IMR-90 (cell line): ENCODE measurements at regions not wholly inside any gene's neighbourhood (a gene's known extent, or its start where the extent isn't known, plus 50 kb on each side); places are given as distances from the start of the nearest gene placed in this dataset.

ENCODE experiments used
- ATAC-seq: fragments of 200-7000 bp; cut with Tn5 transposase; 2 replicates; pipeline ENCODE4 v1.9.1; 2020; ENCODE audit warnings: low read depth, mild to moderate bottlenecking, moderate library complexity
- BruUV-seq: library from RNA; stranded (reverse); fragments of 400-500 nt; replicated peaks from 2 replicates; lab custom pipeline; 2021; lab: Mats Ljungman, UMichigan
- CTCF ChIA-PET: fragments of 300-600 bp; formaldehyde crosslinking; extraction: SDS; loops from one replicate; lab custom pipeline; 2021; ENCODE audit warnings: antibody characterized with exemption; lab: Yijun Ruan, JAX
- POLR2A ChIA-PET: fragments of 300-600 bp; sonication (Branson Sonifier 250); formaldehyde crosslinking; loops from one replicate; lab custom pipeline; 2022; ENCODE audit warnings: antibody characterized with exemption; ENCODE audit not compliant: unreplicated experiment; lab: Charles Lee
- DNase-seq: peaks from one replicate; pipeline ENCODE4 v3.0.0; 2013
- H2AFZ ChIP-seq: replicated peaks from 2 replicates; pipeline ENCODE3; 2013; ENCODE audit warnings: low read length, mild to moderate bottlenecking; ENCODE audit not compliant: poor library complexity
- H2AK5ac ChIP-seq: 2 replicates; pipeline ENCODE4 v1.6.1; 2013; ENCODE audit warnings: low read depth, low read length, inconsistent platforms
- H2AK9ac ChIP-seq: replicated peaks from 2 replicates; pipeline ENCODE3; 2013; ENCODE audit warnings: mild to moderate bottlenecking, low read depth, low read length, moderate library complexity; ENCODE audit not compliant: poor library complexity
- H2BK120ac ChIP-seq: 2 replicates; pipeline ENCODE4 v1.6.1; 2013; ENCODE audit warnings: low read depth, low read length, inconsistent platforms
- H2BK15ac ChIP-seq: 3 replicates; pipeline ENCODE4 v1.6.1; 2013; ENCODE audit warnings: low read depth, low read length, inconsistent platforms
- H2BK20ac ChIP-seq: 2 replicates; pipeline ENCODE4 v1.6.1; 2013; ENCODE audit warnings: low read depth, mild to moderate bottlenecking, inconsistent platforms, low read length, moderate library complexity
- H2BK5ac ChIP-seq: 2 replicates; pipeline ENCODE4 v1.6.1; 2013; ENCODE audit warnings: mild to moderate bottlenecking, low read depth, low read length, inconsistent platforms; ENCODE audit not compliant: poor library complexity, severe bottlenecking
- H3K14ac ChIP-seq: replicated peaks from 2 replicates; pipeline ENCODE4 v1.6.1; 2013; ENCODE audit warnings: low read depth, low read length, inconsistent platforms
- H3K18ac ChIP-seq: 2 replicates; pipeline ENCODE4 v1.6.1; 2013; ENCODE audit warnings: low read depth, low read length, control low read depth
- H3K23ac ChIP-seq: 2 replicates; pipeline ENCODE4 v1.6.1; 2013; ENCODE audit warnings: low read depth, low read length, inconsistent platforms
- H3K27ac ChIP-seq: 2 replicates; pipeline ENCODE4 v1.5.1; 2013; ENCODE audit warnings: mild to moderate bottlenecking, control low read depth, low read length; ENCODE audit not compliant: insufficient read depth
- H3K27me3 ChIP-seq: 2 replicates; pipeline ENCODE4 v1.6.1; 2013; ENCODE audit warnings: low read length; ENCODE audit not compliant: control insufficient read depth, insufficient read depth
- H3K36me3 ChIP-seq: 2 replicates; pipeline ENCODE4 v1.6.1; 2013; ENCODE audit warnings: low read length, mixed read lengths; ENCODE audit not compliant: control insufficient read depth, insufficient read depth
- H3K4ac ChIP-seq: 2 replicates; pipeline ENCODE4 v1.6.1; 2013; ENCODE audit warnings: low read depth, low read length, inconsistent platforms
- H3K4me1 ChIP-seq: 2 replicates; pipeline ENCODE4 v1.6.1; 2013; ENCODE audit warnings: low read length, mixed read lengths; ENCODE audit not compliant: control insufficient read depth, insufficient read depth
- H3K4me2 ChIP-seq: 2 replicates; pipeline ENCODE4 v1.6.1; 2013; ENCODE audit warnings: low read depth, mild to moderate bottlenecking, control low read depth, low read length, moderate library complexity
- H3K4me3 ChIP-seq: 2 replicates; pipeline ENCODE4 v1.5.1; 2013; ENCODE audit warnings: low read depth, mild to moderate bottlenecking, control low read depth, low read length, moderate library complexity; ENCODE audit not compliant: insufficient read depth
- H3K56ac ChIP-seq: 2 replicates; pipeline ENCODE4 v1.6.1; 2013; ENCODE audit warnings: low read length, inconsistent platforms; ENCODE audit not compliant: insufficient read depth; ENCODE audit errors: extremely low read depth
- H3K79me1 ChIP-seq, 2 experiments: 2 replicates each; pipeline ENCODE4 v1.6.1; 2013; ENCODE audit warnings: low read length in 2 of 2, inconsistent platforms in 1 of 2, low read depth in 1 of 2
- H3K9ac ChIP-seq: 2 replicates; pipeline ENCODE4 v1.6.1; 2013; ENCODE audit warnings: low read depth, low read length, control low read depth
- H3K9me1 ChIP-seq: 2 replicates; pipeline ENCODE4 v1.6.1; 2013; ENCODE audit warnings: low read length, inconsistent platforms; ENCODE audit not compliant: insufficient read depth
- H3K9me3 ChIP-seq: 2 replicates; pipeline ENCODE4 v1.6.1; 2013; ENCODE audit warnings: low read length; ENCODE audit not compliant: control insufficient read depth, insufficient read depth
- H4K20me1 ChIP-seq: 2 replicates; pipeline ENCODE4 v1.6.1; 2013; ENCODE audit warnings: low read length, inconsistent platforms; ENCODE audit not compliant: insufficient read depth
- H4K5ac ChIP-seq: 2 replicates; pipeline ENCODE4 v1.6.1; 2013; ENCODE audit warnings: mild to moderate bottlenecking, low read depth, low read length, control low read depth
- H4K8ac ChIP-seq, 2 experiments: 2 replicates each; pipeline ENCODE4 v1.6.1; 2013; ENCODE audit warnings: low read depth in 2 of 2, low read length in 2 of 2, control low read depth in 1 of 2, inconsistent platforms in 1 of 2
- H4K91ac ChIP-seq: 2 replicates; pipeline ENCODE4 v1.6.1; 2013; ENCODE audit warnings: low read depth, low read length, inconsistent platforms; ENCODE audit not compliant: insufficient read depth
- BHLHE40 ChIP-seq: fragments of 150-350 bp; IDR thresholded peaks from 2 replicates; pipeline ENCODE4 v1.6.1; 2016; ENCODE audit warnings: mild to moderate bottlenecking, low read depth, low read length
- CEBPB ChIP-seq: IDR thresholded peaks from 2 replicates; pipeline ENCODE4 v1.6.1; 2012; ENCODE audit warnings: low read depth, low read length, improper control_type of control experiment
- CHD1 ChIP-seq: IDR thresholded peaks from 2 replicates; pipeline ENCODE4 v1.6.1; 2012; ENCODE audit warnings: low read depth, low read length, improper control_type of control experiment
- CTCF ChIP-seq: conservative IDR thresholded peaks from 2 replicates; pipeline ENCODE4 v1.5.1; 2012; ENCODE audit warnings: mild to moderate bottlenecking, low read depth, low read length, improper control_type of control experiment
- FOS ChIP-seq: fragments of 150-350 bp; IDR thresholded peaks from 2 replicates; pipeline ENCODE4 v1.6.1; 2016; ENCODE audit warnings: low read depth, low read length
- MAFK ChIP-seq: IDR thresholded peaks from 2 replicates; pipeline ENCODE4 v1.6.1; 2012; ENCODE audit warnings: low read depth, low read length, improper control_type of control experiment
- MAZ ChIP-seq: IDR thresholded peaks from 2 replicates; pipeline ENCODE4 v1.6.1; 2012; ENCODE audit warnings: low read depth, mild to moderate bottlenecking, low read length, improper control_type of control experiment, moderate library complexity, borderline replicate concordance
- MXI1 ChIP-seq: IDR thresholded peaks from 2 replicates; pipeline ENCODE4 v1.6.1; 2012; ENCODE audit warnings: low read depth, mild to moderate bottlenecking, low read length, moderate library complexity, borderline replicate concordance
- NFE2L2 ChIP-seq: fragments of 150-350 bp; IDR thresholded peaks from 2 replicates; pipeline ENCODE4 v1.6.1; 2016; ENCODE audit warnings: low read depth, mild to moderate bottlenecking, low read length
- POLR2A ChIP-seq: IDR thresholded peaks from 2 replicates; pipeline ENCODE4 v1.6.1; 2012; ENCODE audit warnings: mild to moderate bottlenecking, low read depth, low read length
- RAD21 ChIP-seq: IDR thresholded peaks from 2 replicates; pipeline ENCODE4 v1.6.1; 2012; ENCODE audit warnings: low read length, improper control_type of control experiment
- RCOR1 ChIP-seq: IDR thresholded peaks from 2 replicates; pipeline ENCODE4 v1.6.1; 2012; ENCODE audit warnings: mild to moderate bottlenecking, low read length, improper control_type of control experiment; ENCODE audit not compliant: insufficient replicate concordance
- RFX5 ChIP-seq: IDR thresholded peaks from 2 replicates; pipeline ENCODE4 v1.8.0; 2012; ENCODE audit warnings: low read depth, mild to moderate bottlenecking, low read length, moderate library complexity
- SMC3 ChIP-seq: fragments of 150-350 bp; IDR thresholded peaks from 2 replicates; pipeline ENCODE4 v1.6.1; 2016; ENCODE audit warnings: low read depth, mild to moderate bottlenecking, antibody characterized with exemption, low read length, moderate library complexity
- USF2 ChIP-seq: fragments of 150-350 bp; IDR thresholded peaks from 2 replicates; pipeline ENCODE4 v1.6.1; 2017; ENCODE audit warnings: mild to moderate bottlenecking, antibody characterized with exemption, low read length, low read depth
- WGBS, 2 experiments: methylation state at CpG; one replicate each; pipeline versions ENCODE4 v1.1.5 to v1.1.7; 2013; ENCODE audit warnings: missing lambda C conversion rate in 2 of 2; ENCODE audit not compliant: insufficient read length in 1 of 2; ENCODE audit errors: extremely low coverage in 2 of 2; 5-methylcytosine and 5-hydroxymethylcytosine counted together
- dilution Hi-C: fragments of 300-500 bp; cut with HindIII; formaldehyde crosslinking; loops from one replicate; pipeline ENCODE4 v1.14.3; 2018; ENCODE audit warnings: low sequenced_read_pairs; ENCODE audit not compliant: unreplicated experiment
- in situ Hi-C: fragments of 300-500 bp; cut with MboI; formaldehyde crosslinking; loops from 3 replicates; pipeline ENCODE4 v1.14.3; 2019; ENCODE audit warnings: low sequenced_read_pairs, inconsistent platforms, mixed read lengths
- intact Hi-C: fragments of 100-400 bp; cut with micrococcal nuclease; formaldehyde crosslinking; loops from 2 replicates; pipeline ENCODE4 v1.10.0; 2022
- TF ChIP-seq, protein P1 (sequence below): fragments of 150-350 bp; IDR thresholded peaks from 2 replicates; pipeline ENCODE4 v1.6.1; 2016; ENCODE audit warnings: low read depth, mild to moderate bottlenecking, low read length, moderate library complexity, borderline replicate concordance

DNA sequence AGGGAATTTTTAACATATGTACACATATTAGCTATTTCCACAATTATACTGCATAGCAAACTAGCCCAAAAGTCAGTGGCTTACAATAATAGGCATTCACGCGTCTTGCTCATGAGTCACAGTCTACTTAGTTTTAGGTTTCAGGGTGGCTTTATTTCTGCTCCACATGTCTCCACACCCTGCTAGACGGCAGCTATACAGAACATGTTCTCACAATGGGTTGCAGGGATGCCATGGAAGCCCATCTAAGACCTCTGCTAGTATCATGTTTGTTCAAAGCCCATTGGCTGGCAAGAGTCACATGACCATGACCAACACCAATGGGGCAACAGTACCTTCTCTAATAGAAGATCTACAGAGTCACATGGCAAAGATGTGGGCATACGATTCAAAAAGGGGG lies 96.3 kb upstream of the NEBL start:
- Histone ChIP-seq H2BK20ac (no peak overlapping the region), H4K5ac (no peak overlapping the region), H3K4ac (no peak overlapping the region), H2BK5ac (no peak overlapping the region), H3K9me3 (no peaks in the 10 kb centered on the region), H3K56ac (no peak overlapping the region), H3K14ac (no peak overlapping the region), H3K9me1 (no peaks in the 10 kb centered on the region), H3K18ac (no peak overlapping the region), H3K4me3 (no peak overlapping the region), H3K27me3 (no peaks in the 10 kb centered on the region), H2BK15ac (no peak overlapping the region), H3K36me3 (no peaks in the 10 kb centered on the region), H2BK120ac (no peak overlapping the region), H3K4me2 (no peak overlapping the region), H4K8ac (no peak overlapping the region), H2AK9ac (no peak overlapping the region), H4K91ac (no peak overlapping the region), H3K79me1 (no peaks in the 10 kb centered on the region), H2AK5ac (no peak overlapping the region), H2AFZ (no peak overlapping the region), H3K27ac (no peak overlapping the region), H4K20me1 (no peaks in the 10 kb centered on the region), H3K9ac (no peak overlapping the region), H3K23ac (no peak overlapping the region), H3K4me1 (no peaks in the 10 kb centered on the region)
- in situ Hi-C loops, result no loop called here
- ATAC-seq, result no peak
- dilution Hi-C loops, result no loop called here
- ChIA-PET CTCF (no interaction called here), POLR2A (no interaction called here)
- no peak for DNase-seq
- no CpG with 5 or more reads among the region's 4 CpGs for WGBS, 2 experiments
- no TSS peak for BruUV-seq
- TF ChIP-seq RAD21 (no peak), CHD1 (no peak), POLR2A (no peak), RCOR1 (no peak), BHLHE40 (no peak), NFE2L2 (no peak), FOS (no peak), MAFK (no peak), USF2 (no peak), CEBPB (no peak), SMC3 (no peak), RFX5 (no peak), MXI1 (no peak), CTCF (no peak), MAZ (no peak)
- TF ChIP-seq, protein P1, sequence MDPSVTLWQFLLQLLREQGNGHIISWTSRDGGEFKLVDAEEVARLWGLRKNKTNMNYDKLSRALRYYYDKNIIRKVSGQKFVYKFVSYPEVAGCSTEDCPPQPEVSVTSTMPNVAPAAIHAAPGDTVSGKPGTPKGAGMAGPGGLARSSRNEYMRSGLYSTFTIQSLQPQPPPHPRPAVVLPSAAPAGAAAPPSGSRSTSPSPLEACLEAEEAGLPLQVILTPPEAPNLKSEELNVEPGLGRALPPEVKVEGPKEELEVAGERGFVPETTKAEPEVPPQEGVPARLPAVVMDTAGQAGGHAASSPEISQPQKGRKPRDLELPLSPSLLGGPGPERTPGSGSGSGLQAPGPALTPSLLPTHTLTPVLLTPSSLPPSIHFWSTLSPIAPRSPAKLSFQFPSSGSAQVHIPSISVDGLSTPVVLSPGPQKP, result no peak
- intact Hi-C loops, result no loop called here
